CD1c-positive myeloid dendritic cell (primary cell): ENCODE measurements at regions not wholly inside any gene's neighbourhood (a gene's known extent, or its start where the extent isn't known, plus 50 kb on each side); places are given as distances from the start of the nearest gene placed in this dataset.

ENCODE experiments used
- DNase-seq: peaks from one replicate; pipeline ENCODE4 v3.0.0-alpha.2; 2016; ENCODE audit errors: extremely low spot score

GRCh38 chr16:87171723-87172122 is 145.5 kb downstream of the C16orf95 start:
- DNase-seq = no peak

- no peak for DNase-seq
These were observed 144.6 kb downstream of the C16orf95 start for GRCh38 chr16:87172632-87173031.

- no peak for DNase-seq
These were observed 143.8 kb downstream of the C16orf95 start for GRCh38 chr16:87173294-87173893.

GRCh38 chr16:87174061-87174460 is 143.1 kb downstream of the C16orf95 start:
- DNase-seq = no peak

GRCh38 chr16:87176735-87177134 is 140.5 kb downstream of the C16orf95 start:
- DNase-seq = no peak

GRCh38 chr16:87177673-87178072 is 139.5 kb downstream of the C16orf95 start:
- DNase-seq = no peak

GRCh38 chr16:87178177-87178863 is 138.9 kb downstream of the C16orf95 start:
- DNase-seq = no peak

GRCh38 chr16:87178977-87179376 is 138.2 kb downstream of the C16orf95 start:
- DNase-seq = no peak

- no peak for DNase-seq
These were observed 137.1 kb downstream of the C16orf95 start for GRCh38 chr16:87180069-87180468.

GRCh38 chr16:87182759-87183158 is 134.4 kb downstream of the C16orf95 start:
- DNase-seq = no peak

- DNase-seq = no peak
These were observed 133.5 kb downstream of the C16orf95 start for GRCh38 chr16:87183647-87184046.

GRCh38 chr16:87185308-87185707 is 131.9 kb downstream of the C16orf95 start:
- DNase-seq = no peak

- no peak for DNase-seq
These were observed 131.2 kb downstream of the C16orf95 start for GRCh38 chr16:87185983-87186382.

- no peak for DNase-seq
These were observed 130.7 kb downstream of the C16orf95 start for GRCh38 chr16:87186446-87186845.

- DNase-seq = no peak
These were observed 130.2 kb downstream of the C16orf95 start for GRCh38 chr16:87186876-87187533.

- DNase-seq = no peak
These were observed 129.1 kb downstream of the C16orf95 start for GRCh38 chr16:87188104-87188503.

GRCh38 chr16:87189426-87189825 is 127.8 kb downstream of the C16orf95 start:
- DNase-seq = no peak

- DNase-seq = no peak
These were observed 126.6 kb downstream of the C16orf95 start for GRCh38 chr16:87190288-87191230.

- no peak for DNase-seq
These were observed 124.6 kb downstream of the C16orf95 start for GRCh38 chr16:87192452-87193073.

- DNase-seq = no peak
These were observed 123.0 kb downstream of the C16orf95 start for GRCh38 chr16:87194172-87194571.

- no peak for DNase-seq
These were observed 122.0 kb downstream of the C16orf95 start for GRCh38 chr16:87195161-87195560.

- no peak for DNase-seq
These were observed 121.0 kb downstream of the C16orf95 start for GRCh38 chr16:87196231-87196630.
